Mesothelial cell of epicardium (in vitro differentiated cells): ENCODE measurements at regions not wholly inside any gene's neighbourhood (a gene's known extent, or its start where the extent isn't known, plus 50 kb on each side); places are given as distances from the start of the nearest gene placed in this dataset.

Experiments used
- DNase-seq, 2 experiments: peaks; one replicate each; pipeline ENCODE4 v3.0.0; 2021; ENCODE audit warnings: low spot score in 2 of 2; ENCODE audit not compliant: unreplicated experiment in 2 of 2
- H3K27ac Mint-ChIP-seq: 2 replicates; pipeline ENCODE4 v1.8.0; 2021; ENCODE audit warnings: mixed read lengths
- H3K27me3 Mint-ChIP-seq: 2 replicates; pipeline ENCODE4 v1.8.0; 2021; ENCODE audit warnings: low read depth, mixed read lengths
- H3K36me3 Mint-ChIP-seq: 2 replicates; pipeline ENCODE4 v1.8.0; 2021; ENCODE audit warnings: mixed read lengths
- H3K4me1 Mint-ChIP-seq: 2 replicates; pipeline ENCODE4 v1.8.0; 2021; ENCODE audit warnings: mixed read lengths
- H3K4me3 Mint-ChIP-seq: 2 replicates; pipeline ENCODE4 v1.8.0; 2021; ENCODE audit warnings: mild to moderate bottlenecking, moderate library complexity, mixed read lengths
- H3K9me3 Mint-ChIP-seq: 2 replicates; pipeline ENCODE4 v1.8.0; 2021; ENCODE audit warnings: mixed read lengths
- CTCF ChIP-seq: fragments of 200-600 bp; sonication (generic); IDR thresholded peaks from one replicate; pipeline ENCODE4 v1.5.0; 2021; ENCODE audit warnings: antibody characterized with exemption; ENCODE audit not compliant: unreplicated experiment

- Mint-ChIP-seq H3K27ac (peak overlapping the region; percentile 83), H3K4me3 (no peak overlapping the region), H3K4me1 (peaks cover 48% of the 10 kb centered on the region)
Observed at GRCh38 chr5:117245130-117245529, 670.5 kb upstream of the SEMA6A start.

GRCh38 chr5:117242028-117242427 is 667.4 kb upstream of the SEMA6A start:
- no peak overlapping the region for H3K4me3 Mint-ChIP-seq
- H3K4me1 Mint-ChIP-seq, result peaks cover 32% of the 10 kb centered on the region
- peaks cover 6% of the 10 kb centered on the region for H3K9me3 Mint-ChIP-seq

More at GRCh38 chr5:117245130-117245529, 670.5 kb upstream of the SEMA6A start:
- Mint-ChIP-seq H3K27me3 (no peaks in the 10 kb centered on the region), H3K9me3 (peaks cover 6% of the 10 kb centered on the region), H3K36me3 (no peaks in the 10 kb centered on the region)
- DNase-seq, result no peak
- TF ChIP-seq CTCF, result no peak

GRCh38 chr5:117236941-117237340 is 662.3 kb upstream of the SEMA6A start:
- Mint-ChIP-seq H3K36me3 (no peaks in the 10 kb centered on the region), H3K9me3 (peaks cover 6% of the 10 kb centered on the region), H3K4me1 (peaks cover 14% of the 10 kb centered on the region), H3K27me3 (no peaks in the 10 kb centered on the region), H3K27ac (no peak overlapping the region), H3K4me3 (no peak overlapping the region)
- no peak for TF ChIP-seq CTCF
- DNase-seq, result no peak

More at GRCh38 chr5:117242028-117242427, 667.4 kb upstream of the SEMA6A start:
- no peak for TF ChIP-seq CTCF
- Mint-ChIP-seq H3K27me3 (no peaks in the 10 kb centered on the region), H3K36me3 (no peaks in the 10 kb centered on the region), H3K27ac (no peak overlapping the region)
- no peak for DNase-seq

- peaks cover 3% of the 10 kb centered on the region for H3K9me3 Mint-ChIP-seq
- peaks cover 17% of the 10 kb centered on the region for H3K4me1 Mint-ChIP-seq
- H3K27me3 Mint-ChIP-seq, result no peaks in the 10 kb centered on the region
- H3K36me3 Mint-ChIP-seq, result no peaks in the 10 kb centered on the region
- no peak for TF ChIP-seq CTCF
- DNase-seq, result no peak
- no peak overlapping the region for H3K4me3 Mint-ChIP-seq
- no peak overlapping the region for H3K27ac Mint-ChIP-seq
Observed at GRCh38 chr5:117235786-117236185, 661.2 kb upstream of the SEMA6A start.

- no peak for TF ChIP-seq CTCF
- Mint-ChIP-seq H3K27ac (no peak overlapping the region), H3K4me3 (no peak overlapping the region), H3K9me3 (peaks cover 12% of the 10 kb centered on the region), H3K4me1 (peaks cover 3% of the 10 kb centered on the region), H3K27me3 (no peaks in the 10 kb centered on the region), H3K36me3 (no peaks in the 10 kb centered on the region)
- DNase-seq, result no peak
Observed at GRCh38 chr5:117230375-117230774, 655.8 kb upstream of the SEMA6A start.

- no peak overlapping the region for H3K27ac Mint-ChIP-seq
- H3K9me3 Mint-ChIP-seq, result peaks cover 8% of the 10 kb centered on the region
- TF ChIP-seq CTCF, result no peak
- H3K4me1 Mint-ChIP-seq, result peaks cover 10% of the 10 kb centered on the region
- DNase-seq, result no peak
- H3K4me3 Mint-ChIP-seq, result no peak overlapping the region
- no peaks in the 10 kb centered on the region for H3K27me3 Mint-ChIP-seq
- H3K36me3 Mint-ChIP-seq, result no peaks in the 10 kb centered on the region
Observed at GRCh38 chr5:117220730-117221129, 646.1 kb upstream of the SEMA6A start.
